MM.1S (cell line): ENCODE measurements at regions not wholly inside any gene's neighbourhood (a gene's known extent, or its start where the extent isn't known, plus 50 kb on each side); places are given as distances from the start of the nearest gene placed in this dataset.

Experiments
- DNase-seq: peaks from one replicate; pipeline ENCODE4 v3.0.0-alpha.2; 2015
- H2AFZ ChIP-seq: fragments of 300-600 bp; sonication (generic); 2 replicates; pipeline ENCODE4 v1.6.0; 2016; ENCODE audit warnings: antibody characterized with exemption, low read length
- H3F3A ChIP-seq: fragments of 300-600 bp; sonication (generic); 2 replicates; pipeline ENCODE4 v1.6.1; 2016; ENCODE audit warnings: mild to moderate bottlenecking, antibody characterized with exemption, low read length, moderate library complexity, mixed read lengths; ENCODE audit not compliant: insufficient read depth
- H3K27ac ChIP-seq: fragments of 300-600 bp; sonication (generic); 2 replicates; pipeline ENCODE4 v1.5.1; 2016; ENCODE audit warnings: mild to moderate bottlenecking, low read length
- H3K27me3 ChIP-seq: fragments of 300-600 bp; sonication (generic); replicated peaks from 2 replicates; pipeline ENCODE4 v1.6.0; 2016; ENCODE audit warnings: low read length; ENCODE audit not compliant: insufficient read depth
- H3K36me3 ChIP-seq: fragments of 300-600 bp; sonication (generic); replicated peaks from 2 replicates; pipeline ENCODE4 v1.6.1; 2016; ENCODE audit warnings: mild to moderate bottlenecking, low read length, mixed read lengths; ENCODE audit not compliant: insufficient read depth
- H3K4me1 ChIP-seq: fragments of 300-600 bp; sonication (generic); 2 replicates; pipeline ENCODE4 v1.6.1; 2016; ENCODE audit warnings: low read length, mixed read lengths
- H3K4me2 ChIP-seq: fragments of 300-600 bp; sonication (generic); 2 replicates; pipeline ENCODE4 v1.6.0; 2016; ENCODE audit warnings: low read depth, low read length
- H3K4me3 ChIP-seq: fragments of 300-600 bp; sonication (generic); 2 replicates; pipeline ENCODE4 v1.5.1; 2016; ENCODE audit warnings: low read length, mixed read lengths
- H3K79me2 ChIP-seq: fragments of 300-600 bp; sonication (generic); 2 replicates; pipeline ENCODE4 v1.6.1; 2016; ENCODE audit warnings: mixed run types, low read length, mixed read lengths
- H3K9ac ChIP-seq: fragments of 300-600 bp; sonication (generic); 2 replicates; pipeline ENCODE4 v1.6.1; 2016; ENCODE audit warnings: low read length, mixed read lengths
- H3K9me2 ChIP-seq: fragments of 300-600 bp; sonication (generic); replicated peaks from 2 replicates; pipeline ENCODE4 v1.6.1; 2016; ENCODE audit warnings: mild to moderate bottlenecking, low read length, mixed read lengths; ENCODE audit not compliant: insufficient read depth
- H3K9me3 ChIP-seq: fragments of 300-600 bp; sonication (generic); replicated peaks from 2 replicates; pipeline ENCODE4 v1.6.1; 2016; ENCODE audit warnings: mild to moderate bottlenecking, low read length, mixed read lengths; ENCODE audit not compliant: insufficient read depth
- H4K20me1 ChIP-seq: fragments of 300-600 bp; sonication (generic); 2 replicates; pipeline ENCODE4 v1.6.1; 2016; ENCODE audit warnings: mild to moderate bottlenecking, low read length, moderate library complexity, mixed read lengths; ENCODE audit not compliant: insufficient read depth
- EZH2 ChIP-seq: fragments of 300-600 bp; sonication (generic); optimal IDR thresholded peaks from 2 replicates; pipeline ENCODE3; 2017; ENCODE audit warnings: low read depth, mild to moderate bottlenecking, antibody characterized with exemption, low read length, mixed read lengths
- EZH2phosphoT487 ChIP-seq: fragments of 300-600 bp; sonication (generic); IDR thresholded peaks from 2 replicates; pipeline ENCODE4 v1.6.1; 2018; ENCODE audit warnings: antibody characterized with exemption, low read length
- TF ChIP-seq, protein P1 (sequence below): fragments of 300-600 bp; sonication (generic); IDR thresholded peaks from 2 replicates; pipeline ENCODE4 v1.5.1; 2016; ENCODE audit warnings: antibody characterized with exemption, low read length, mixed read lengths

DNA sequence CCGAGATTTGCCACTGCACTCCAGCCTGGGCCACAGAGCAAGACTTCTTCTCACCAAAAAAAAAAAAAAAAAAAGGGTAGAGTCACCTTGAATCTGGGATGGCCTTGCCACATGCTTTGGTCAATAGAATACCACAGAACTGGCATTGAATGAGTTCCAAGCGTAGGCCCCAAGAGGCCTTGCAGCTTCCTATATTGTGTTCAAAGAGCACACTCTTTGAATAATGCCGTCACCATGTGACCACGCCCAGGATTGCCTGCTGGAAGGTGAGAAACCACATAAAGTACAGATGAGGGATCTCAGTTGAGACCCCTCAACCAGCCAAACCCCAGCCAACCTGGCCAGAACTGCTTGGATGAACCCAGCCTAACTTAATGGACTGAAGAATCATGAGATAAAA is 239.2 kb upstream of the AMIGO2 start:
- H3K4me2 ChIP-seq, result no peak overlapping the region
- no peaks in the 10 kb centered on the region for H3K9me2 ChIP-seq
- TF ChIP-seq EZH2phosphoT487, result no peak
- no peak for TF ChIP-seq EZH2
- TF ChIP-seq, protein P1, sequence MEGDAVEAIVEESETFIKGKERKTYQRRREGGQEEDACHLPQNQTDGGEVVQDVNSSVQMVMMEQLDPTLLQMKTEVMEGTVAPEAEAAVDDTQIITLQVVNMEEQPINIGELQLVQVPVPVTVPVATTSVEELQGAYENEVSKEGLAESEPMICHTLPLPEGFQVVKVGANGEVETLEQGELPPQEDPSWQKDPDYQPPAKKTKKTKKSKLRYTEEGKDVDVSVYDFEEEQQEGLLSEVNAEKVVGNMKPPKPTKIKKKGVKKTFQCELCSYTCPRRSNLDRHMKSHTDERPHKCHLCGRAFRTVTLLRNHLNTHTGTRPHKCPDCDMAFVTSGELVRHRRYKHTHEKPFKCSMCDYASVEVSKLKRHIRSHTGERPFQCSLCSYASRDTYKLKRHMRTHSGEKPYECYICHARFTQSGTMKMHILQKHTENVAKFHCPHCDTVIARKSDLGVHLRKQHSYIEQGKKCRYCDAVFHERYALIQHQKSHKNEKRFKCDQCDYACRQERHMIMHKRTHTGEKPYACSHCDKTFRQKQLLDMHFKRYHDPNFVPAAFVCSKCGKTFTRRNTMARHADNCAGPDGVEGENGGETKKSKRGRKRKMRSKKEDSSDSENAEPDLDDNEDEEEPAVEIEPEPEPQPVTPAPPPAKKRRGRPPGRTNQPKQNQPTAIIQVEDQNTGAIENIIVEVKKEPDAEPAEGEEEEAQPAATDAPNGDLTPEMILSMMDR, result no peak

DNA sequence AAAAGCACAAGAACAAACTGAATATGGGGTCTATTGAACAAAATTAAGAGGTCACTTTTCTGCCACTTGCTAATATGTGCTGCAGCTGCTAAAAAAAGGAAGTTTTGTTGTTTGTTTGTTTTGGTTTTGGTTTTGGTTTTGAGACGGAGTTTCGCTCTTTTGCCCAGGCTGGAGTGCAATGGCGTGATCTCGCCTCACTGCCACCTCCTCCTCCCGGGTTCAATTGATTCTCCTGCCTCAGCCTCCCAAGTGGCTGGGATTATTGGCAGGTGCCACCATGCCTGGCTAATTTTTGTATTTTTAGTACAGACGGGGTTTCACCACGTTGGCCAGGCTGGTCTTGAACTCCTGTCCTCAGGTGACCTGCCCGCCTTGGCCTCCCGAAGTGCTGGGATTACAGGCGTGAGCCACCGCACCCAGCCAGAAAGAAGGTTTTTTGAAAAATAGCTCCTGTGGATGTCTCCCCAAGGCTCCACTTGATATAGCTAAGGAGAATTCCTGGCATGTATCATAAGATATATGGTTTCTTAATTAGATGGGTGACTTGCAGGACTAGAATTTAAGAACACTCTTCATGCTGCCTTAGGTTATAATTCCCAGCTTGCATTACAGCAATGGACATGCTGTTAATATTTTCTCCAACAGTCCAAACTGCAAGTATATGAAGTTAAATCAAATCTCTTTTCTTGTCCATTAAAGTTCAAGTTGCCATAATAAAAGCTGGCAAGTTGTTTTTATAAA is 237.6 kb upstream of the AMIGO2 start:
- TF ChIP-seq EZH2phosphoT487, result no peak
- TF ChIP-seq, protein P1, result 0 out of 2 replicates have a peak, but pooled peaks have one; percentile 7
- Histone ChIP-seq H3K27me3 (no peaks in the 10 kb centered on the region), H3K4me2 (peak overlapping the region; percentile 49), H3K27ac (peak overlapping the region; percentile 13; the same call in 1 of the 2 replicates), H3K9me2 (no peaks in the 10 kb centered on the region), H3K36me3 (no peaks in the 10 kb centered on the region), H2AFZ (peak overlapping the region; percentile 50), H3K4me3 (peak overlapping the region; percentile 5), H3K9me3 (no peaks in the 10 kb centered on the region), H3F3A (0 out of 2 replicates have a peak, but pooled peaks cover 3% of the 10 kb centered on the region), H3K4me1 (peaks cover 17% of the 10 kb centered on the region), H3K9ac (no peak overlapping the region), H3K79me2 (no peaks in the 10 kb centered on the region), H4K20me1 (no peaks in the 10 kb centered on the region)
- DNase-seq, result peak; percentile 73

More for the DNA sequence above, 239.2 kb upstream of the AMIGO2 start:
- Histone ChIP-seq H3K9ac (no peak overlapping the region), H3K27me3 (no peaks in the 10 kb centered on the region), H2AFZ (no peak overlapping the region), H3K27ac (no peak overlapping the region), H3K4me1 (peaks cover 12% of the 10 kb centered on the region), H3K4me3 (no peak overlapping the region), H3F3A (0 out of 2 replicates have a peak, but pooled peaks cover 3% of the 10 kb centered on the region), H3K79me2 (no peaks in the 10 kb centered on the region), H3K9me3 (no peaks in the 10 kb centered on the region), H3K36me3 (no peaks in the 10 kb centered on the region), H4K20me1 (no peaks in the 10 kb centered on the region)
- DNase-seq, result no peak

DNA sequence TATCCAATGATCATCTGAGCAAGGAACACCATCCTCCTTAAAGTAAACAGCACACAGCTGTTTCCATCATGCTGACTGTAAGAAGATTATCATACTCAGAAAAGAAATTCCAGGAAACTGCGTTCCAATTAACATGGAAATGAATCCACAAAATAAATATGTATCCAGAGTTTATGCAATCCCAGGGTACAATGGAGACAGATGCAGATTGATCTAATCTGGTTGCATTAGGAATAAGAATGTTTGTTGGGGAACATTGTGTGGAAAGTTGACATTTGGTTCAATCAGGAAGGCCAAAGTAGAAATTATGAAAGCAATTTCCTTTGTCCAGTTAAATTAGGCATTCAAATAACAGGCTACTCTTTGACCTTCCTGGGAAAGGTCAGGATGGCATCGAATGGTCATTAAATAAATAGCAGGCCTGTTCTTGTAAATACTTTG is 236.9 kb upstream of the AMIGO2 start:
- Histone ChIP-seq H3K4me2 (peak overlapping the region; percentile 49), H3K9ac (0 out of 2 replicates have a peak overlapping the region, but pooled peaks have one; percentile 0), H2AFZ (peak overlapping the region; percentile 50), H3K36me3 (no peaks in the 10 kb centered on the region), H3F3A (0 out of 2 replicates have a peak, but pooled peaks cover 3% of the 10 kb centered on the region), H3K4me1 (peaks cover 17% of the 10 kb centered on the region), H3K27ac (peak overlapping the region; percentile 13; the same call in 1 of the 2 replicates), H3K27me3 (no peaks in the 10 kb centered on the region), H3K9me2 (no peaks in the 10 kb centered on the region), H3K79me2 (no peaks in the 10 kb centered on the region), H3K9me3 (no peaks in the 10 kb centered on the region), H3K4me3 (peak overlapping the region; percentile 5), H4K20me1 (no peaks in the 10 kb centered on the region)
- TF ChIP-seq, protein P1, result no peak
- TF ChIP-seq EZH2 (no peak), EZH2phosphoT487 (no peak)
- no peak for DNase-seq
